PC-3 (cell line): ENCODE measurements at regions not wholly inside any gene's neighbourhood (a gene's known extent, or its start where the extent isn't known, plus 50 kb on each side); places are given as distances from the start of the nearest gene placed in this dataset.

Experiments used
- ATAC-seq: fragments of 200-7000 bp; cut with Tn5 transposase; 2 replicates; pipeline ENCODE4 v1.9.1; 2020; ENCODE audit warnings: mild to moderate bottlenecking, moderate library complexity
- BruUV-seq: library from RNA; stranded (reverse); fragments of 400-500 nt; replicated peaks from 2 replicates; lab custom pipeline; 2021; lab: Mats Ljungman, UMichigan
- CTCF ChIA-PET: fragments of 300-600 bp; sonication (Branson Sonifier 250); formaldehyde crosslinking; loops from one replicate; lab custom pipeline; 2022; ENCODE audit warnings: antibody characterized with exemption; lab: Charles Lee
- POLR2A ChIA-PET: fragments of 300-600 bp; sonication (Branson Sonifier 250); formaldehyde crosslinking; loops from one replicate; lab custom pipeline; 2022; ENCODE audit warnings: antibody characterized with exemption; ENCODE audit not compliant: unreplicated experiment; lab: Charles Lee
- DNase-seq: peaks from one replicate; pipeline ENCODE4 v3.0.0-alpha.2; 2015
- H2AFZ ChIP-seq: fragments of 300-600 bp; sonication (generic); 2 replicates; pipeline ENCODE4 v1.6.0; 2016; ENCODE audit warnings: antibody characterized with exemption, low read length
- H3F3A ChIP-seq: fragments of 300-600 bp; sonication (generic); one replicate; pipeline ENCODE4 v1.6.0; 2017; ENCODE audit warnings: antibody characterized with exemption, low read length, control low read depth, mild to moderate bottlenecking; ENCODE audit not compliant: unreplicated experiment
- H3K27ac ChIP-seq: fragments of 300-600 bp; sonication (generic); 2 replicates; pipeline ENCODE4 v1.5.1; 2016; ENCODE audit warnings: mild to moderate bottlenecking, low read length
- H3K27me3 ChIP-seq: fragments of 300-600 bp; sonication (generic); 2 replicates; pipeline ENCODE4 v1.6.1; 2016; ENCODE audit warnings: low read length, mixed read lengths
- H3K36me3 ChIP-seq: fragments of 300-600 bp; sonication (generic); 2 replicates; pipeline ENCODE4 v1.6.1; 2016; ENCODE audit warnings: low read depth, mixed run types, low read length, mixed read lengths
- H3K4me1 ChIP-seq: fragments of 300-600 bp; sonication (generic); 2 replicates; pipeline ENCODE4 v1.5.1; 2016; ENCODE audit warnings: low read length; ENCODE audit not compliant: insufficient read depth
- H3K4me2 ChIP-seq: fragments of 300-600 bp; sonication (generic); 2 replicates; pipeline ENCODE4 v1.6.0; 2016; ENCODE audit warnings: low read length
- H3K4me3 ChIP-seq: fragments of 300-600 bp; sonication (generic); 2 replicates; pipeline ENCODE4 v1.5.1; 2016; ENCODE audit warnings: mild to moderate bottlenecking, low read length, mixed read lengths
- H3K79me2 ChIP-seq: fragments of 300-600 bp; sonication (generic); 2 replicates; pipeline ENCODE4 v1.6.1; 2017; ENCODE audit warnings: low read length, mixed read lengths
- H3K9ac ChIP-seq: fragments of 300-600 bp; sonication (generic); 2 replicates; pipeline ENCODE4 v1.6.0; 2016; ENCODE audit warnings: mild to moderate bottlenecking, low read length
- H3K9me2 ChIP-seq: fragments of 300-600 bp; sonication (generic); replicated peaks from 2 replicates; pipeline ENCODE4 v1.6.1; 2016; ENCODE audit warnings: mixed run types, low read length, mixed read lengths
- H3K9me3 ChIP-seq: fragments of 300-600 bp; sonication (generic); 2 replicates; pipeline ENCODE4 v1.6.1; 2016; ENCODE audit warnings: low read length, mixed read lengths
- H4K20me1 ChIP-seq: fragments of 300-600 bp; sonication (generic); 2 replicates; pipeline ENCODE4 v1.6.1; 2016; ENCODE audit warnings: low read length, mixed read lengths
- CTCF ChIP-seq: fragments of 300-600 bp; sonication (generic); conservative IDR thresholded peaks from 2 replicates; pipeline ENCODE4 v1.5.1; 2017; ENCODE audit warnings: antibody characterized with exemption, low read depth, mild to moderate bottlenecking, low read length
- EZH2 ChIP-seq: fragments of 300-600 bp; sonication (generic); IDR thresholded peaks from one replicate; pipeline ENCODE4 v1.6.1; 2017; ENCODE audit warnings: antibody characterized with exemption, mild to moderate bottlenecking, low read length; ENCODE audit not compliant: unreplicated experiment
- EZH2phosphoT487 ChIP-seq: fragments of 300-600 bp; sonication (generic); IDR thresholded peaks from 2 replicates; pipeline ENCODE4 v1.6.1; 2018; ENCODE audit warnings: mild to moderate bottlenecking, antibody characterized with exemption, low read length, borderline replicate concordance
- intact Hi-C: fragments of 100-400 bp; cut with micrococcal nuclease; formaldehyde crosslinking; loops from 2 replicates; pipeline ENCODE4 v1.9.0; 2023

GRCh38 chr1:228666686-228667623 is 68.3 kb upstream of the RHOU start:
- no TSS peak for BruUV-seq
- ChIA-PET CTCF (interaction anchor here (0.6 kb wide), 1 partner anchor 588 kb away, joined by 3 read pairs; no protein-coding TSS in a partner anchor), POLR2A (no interaction called here)
- H3K4me3 ChIP-seq, result no peak overlapping the region
- intact Hi-C loops, result no loop called here
- H3K27me3 ChIP-seq, result no peaks in the 10 kb centered on the region
- H3K9me2 ChIP-seq, result no peaks in the 10 kb centered on the region
- H3K9ac ChIP-seq, result no peak overlapping the region
- no peak for TF ChIP-seq EZH2phosphoT487
- no peak for TF ChIP-seq CTCF
- TF ChIP-seq EZH2, result no peak
- H4K20me1 ChIP-seq, result no peaks in the 10 kb centered on the region
- DNase-seq, result no peak
- H3K4me2 ChIP-seq, result no peak overlapping the region
- ATAC-seq, result no peak
- H3K27ac ChIP-seq, result no peak overlapping the region
- no peaks in the 10 kb centered on the region for H3K79me2 ChIP-seq
- no peaks in the 10 kb centered on the region for H3K9me3 ChIP-seq
- H3K4me1 ChIP-seq, result peaks cover 4% of the 10 kb centered on the region; the same call in 1 of the 2 replicates
- no peaks in the 10 kb centered on the region for H3K36me3 ChIP-seq
- H3F3A ChIP-seq, result no peaks in the 10 kb centered on the region
- H2AFZ ChIP-seq, result no peak overlapping the region

- Histone ChIP-seq H3K4me1 (peaks cover 4% of the 10 kb centered on the region; the same call in 1 of the 2 replicates), H3K36me3 (no peaks in the 10 kb centered on the region), H3K27ac (no peak overlapping the region), H3K9ac (no peak overlapping the region), H3K9me3 (no peaks in the 10 kb centered on the region), H3K4me3 (no peak overlapping the region), H3F3A (no peaks in the 10 kb centered on the region), H3K4me2 (no peak overlapping the region), H2AFZ (no peak overlapping the region), H4K20me1 (no peaks in the 10 kb centered on the region), H3K9me2 (no peaks in the 10 kb centered on the region), H3K79me2 (no peaks in the 10 kb centered on the region), H3K27me3 (no peaks in the 10 kb centered on the region)
- no peak for TF ChIP-seq CTCF
- TF ChIP-seq EZH2phosphoT487, result no peak
- TF ChIP-seq EZH2, result no peak
- POLR2A ChIA-PET, result no interaction called here
- DNase-seq (no peak), ATAC-seq (no peak)
- CTCF ChIA-PET, result no interaction called here
- BruUV-seq, result no TSS peak
- intact Hi-C loops, result no loop called here
These were observed 66.6 kb upstream of the RHOU start for GRCh38 chr1:228668553-228669241.
